GM18909 (cell line): ENCODE measurements at regions not wholly inside any gene's neighbourhood (a gene's known extent, or its start where the extent isn't known, plus 50 kb on each side); places are given as distances from the start of the nearest gene placed in this dataset.

ENCODE experiments used
- ATAC-seq: cut with Tn5 transposase; IDR thresholded peaks from one replicate; pipeline ENCODE4 v1.9.1; 2021; ENCODE audit warnings: mild to moderate bottlenecking; ENCODE audit not compliant: unreplicated experiment, poor library complexity

DNA sequence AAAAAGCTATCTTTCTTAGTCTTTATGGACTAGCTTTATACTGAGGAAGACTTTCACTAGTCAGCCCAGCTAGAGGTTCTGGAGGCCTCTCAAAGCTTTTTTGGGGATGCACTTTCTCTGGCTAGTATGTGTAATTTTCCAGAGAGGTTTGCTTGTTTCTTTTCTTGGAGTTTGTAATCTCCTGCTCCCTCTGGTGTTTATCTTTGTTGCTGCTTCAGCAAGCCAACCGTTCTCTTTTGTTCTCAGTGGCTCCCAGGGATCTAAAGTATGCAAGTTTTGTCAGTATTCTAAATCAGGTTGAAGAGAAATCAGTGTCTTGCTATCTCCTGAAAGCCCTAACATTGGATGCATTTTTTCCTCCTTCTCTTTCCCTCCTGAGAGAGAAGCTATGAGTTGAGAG is 121.1 kb upstream of the MYO16 start:
- ATAC-seq = no peak

DNA sequence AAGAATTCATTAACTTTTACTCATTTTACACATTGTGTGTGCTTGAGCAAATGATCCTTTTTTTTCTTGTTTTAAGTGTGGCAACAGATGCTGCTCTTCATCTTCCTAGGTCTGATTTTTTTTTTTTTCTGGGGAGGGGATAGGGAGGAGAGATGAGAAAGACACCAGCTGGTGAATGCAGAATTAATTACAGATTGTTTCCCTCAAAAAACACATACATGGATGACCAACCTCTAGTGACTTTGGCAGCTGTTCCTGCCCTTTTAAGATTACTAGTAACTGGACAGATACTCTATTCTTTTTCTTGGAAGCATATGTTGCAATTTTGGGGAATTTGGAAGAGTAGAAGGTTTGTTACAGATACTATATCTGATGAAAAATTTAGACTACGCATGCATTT is 103.6 kb upstream of the MYO16 start:
- ATAC-seq = no peak

DNA sequence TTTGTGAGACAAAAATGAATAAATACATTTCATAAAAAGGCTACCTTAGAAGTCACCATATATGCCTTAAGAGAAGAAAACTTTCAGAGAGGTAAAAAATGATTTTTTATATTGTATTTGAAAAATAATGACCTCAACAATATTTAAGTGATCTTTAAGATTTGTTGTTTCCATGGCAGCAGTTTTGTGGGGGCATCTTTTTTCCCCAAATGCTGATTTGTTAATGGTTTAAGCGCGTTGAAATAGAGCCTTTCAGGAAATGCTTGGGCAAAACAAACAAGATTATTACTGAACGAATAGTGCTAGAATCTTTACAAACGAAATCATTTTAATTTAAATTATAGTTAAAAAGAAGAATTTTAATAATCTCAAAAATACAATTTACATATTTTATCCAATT is 103.1 kb upstream of the MYO16 start:
- ATAC-seq = no peak

DNA sequence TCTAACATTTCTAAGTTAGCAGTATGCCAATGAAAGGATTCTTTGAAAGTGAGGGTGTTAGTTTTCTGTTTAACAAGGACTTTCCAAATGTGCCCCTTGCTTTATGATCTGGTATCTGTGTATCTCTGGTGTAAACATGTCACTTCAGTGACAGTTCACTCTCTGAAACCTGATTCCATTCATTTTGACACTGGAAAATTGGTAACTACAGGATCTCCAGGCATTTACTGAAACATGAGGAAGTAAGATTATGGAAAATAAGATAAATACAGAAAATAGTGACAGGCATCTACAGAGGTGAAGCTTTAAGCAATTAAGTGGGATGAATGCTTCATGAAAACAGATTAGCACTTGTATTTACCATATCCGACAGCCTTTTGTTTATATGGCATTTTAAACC is 101.6 kb upstream of the MYO16 start:
- ATAC-seq = no peak

GRCh38 chr13:108528303-108528702 is 101.1 kb upstream of the MYO16 start:
- no peak for ATAC-seq

GRCh38 chr13:108533842-108534241 is 95.6 kb upstream of the MYO16 start:
- no peak for ATAC-seq

DNA sequence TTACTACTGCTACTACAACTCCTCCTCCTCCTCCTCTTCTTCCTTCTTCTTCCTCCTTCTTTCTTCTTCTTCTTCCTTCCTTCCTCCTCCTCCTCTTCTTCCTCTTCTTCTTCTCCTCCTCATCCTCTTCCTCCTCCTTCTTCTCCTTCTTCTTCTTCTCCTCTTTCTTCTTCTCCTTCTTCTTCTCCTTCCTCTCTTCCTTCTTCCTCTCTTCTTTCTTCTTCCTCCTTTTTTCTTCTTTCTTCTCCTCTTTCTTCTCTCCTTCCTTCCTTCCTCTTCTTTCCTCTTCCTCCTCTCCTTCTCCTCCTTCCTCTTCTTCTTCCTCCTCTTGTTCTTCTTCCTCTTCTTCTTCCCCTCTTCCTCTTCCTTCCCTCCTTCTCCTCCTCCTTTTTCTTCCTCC is 94.7 kb upstream of the MYO16 start:
- no peak for ATAC-seq

GRCh38 chr13:108549934-108550333 is 79.5 kb upstream of the MYO16 start:
- ATAC-seq = no peak

DNA sequence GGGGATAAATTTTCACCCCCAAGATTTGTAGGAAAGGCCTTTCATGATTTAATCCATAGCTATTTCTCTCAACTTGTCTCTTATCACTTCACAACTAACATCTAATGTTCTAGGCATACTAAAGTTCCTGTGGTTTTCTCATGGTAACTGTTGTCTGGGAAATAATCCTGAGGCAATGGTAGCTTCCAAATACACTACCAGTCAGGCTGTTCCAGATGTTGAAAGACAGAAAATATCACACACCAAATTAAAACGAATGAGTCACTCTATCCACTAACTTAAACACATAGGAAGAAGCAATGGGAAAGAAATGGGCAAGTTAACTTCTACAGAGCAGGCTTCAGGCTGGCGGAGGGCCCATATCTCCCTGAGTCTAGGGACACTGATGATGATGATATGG is 77.7 kb upstream of the MYO16 start:
- no peak for ATAC-seq

- no peak for ATAC-seq
These were observed 70.9 kb upstream of the MYO16 start for GRCh38 chr13:108558489-108558888.

DNA sequence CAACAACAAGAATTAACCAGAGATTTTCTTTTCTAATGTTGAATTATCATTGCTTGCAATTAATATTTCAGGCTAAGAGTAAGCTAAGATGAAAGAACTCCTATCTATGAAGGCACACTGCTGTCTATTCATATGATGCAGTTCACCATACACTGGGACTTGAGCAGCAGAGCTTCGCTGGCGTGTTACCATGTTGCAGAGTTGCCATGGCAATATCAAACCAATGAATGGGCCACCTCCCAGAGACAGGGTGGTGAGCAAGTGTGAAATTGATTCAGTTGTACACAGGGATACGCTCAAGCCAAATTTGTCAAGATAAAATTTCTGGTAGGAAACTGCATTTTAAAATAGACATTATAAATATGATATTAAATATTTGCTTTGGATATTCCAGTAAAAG is 69.3 kb upstream of the MYO16 start:
- no peak for ATAC-seq

DNA sequence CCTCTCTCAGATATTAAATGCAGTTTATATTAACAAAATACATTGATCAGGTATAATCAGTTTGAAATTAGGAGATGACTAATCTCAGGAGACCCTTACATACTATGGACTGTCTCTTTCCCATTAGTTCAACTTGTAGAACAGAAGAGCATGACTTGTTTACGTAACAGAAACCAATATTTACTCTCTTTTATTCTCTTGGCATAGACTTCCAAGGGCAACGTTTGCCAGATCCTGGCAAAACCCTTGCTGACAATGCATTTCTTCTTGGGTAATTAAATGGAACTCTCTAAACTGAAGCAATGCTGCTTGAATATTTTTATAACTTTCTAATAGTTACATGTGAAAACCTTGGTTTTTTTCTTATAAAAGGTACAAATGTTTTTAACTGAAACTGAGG is 68.3 kb upstream of the MYO16 start:
- no peak for ATAC-seq

- no peak for ATAC-seq
These were observed 62.8 kb upstream of the MYO16 start for GRCh38 chr13:108566413-108567170.

DNA sequence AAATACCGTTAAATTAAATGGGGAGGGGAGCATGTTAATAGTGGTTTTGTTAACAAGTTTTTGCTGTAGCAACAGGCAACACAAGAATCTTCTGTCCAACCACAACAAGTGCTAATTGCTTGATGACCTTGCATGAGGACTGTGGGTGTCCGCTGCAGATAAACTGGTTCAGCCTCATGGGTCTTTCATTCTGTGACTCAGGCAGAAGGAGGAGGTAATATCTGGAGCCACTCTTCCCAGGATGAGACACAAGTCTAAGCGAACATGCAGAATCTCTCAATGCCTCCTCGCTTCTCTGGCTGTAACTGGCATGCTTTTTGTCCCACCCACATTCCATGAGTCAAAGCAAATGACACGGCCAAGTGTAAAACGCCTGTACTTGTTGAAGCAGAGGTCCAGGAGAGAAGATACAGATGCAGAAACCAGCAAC is 56.6 kb upstream of the MYO16 start:
- ATAC-seq = no peak

DNA sequence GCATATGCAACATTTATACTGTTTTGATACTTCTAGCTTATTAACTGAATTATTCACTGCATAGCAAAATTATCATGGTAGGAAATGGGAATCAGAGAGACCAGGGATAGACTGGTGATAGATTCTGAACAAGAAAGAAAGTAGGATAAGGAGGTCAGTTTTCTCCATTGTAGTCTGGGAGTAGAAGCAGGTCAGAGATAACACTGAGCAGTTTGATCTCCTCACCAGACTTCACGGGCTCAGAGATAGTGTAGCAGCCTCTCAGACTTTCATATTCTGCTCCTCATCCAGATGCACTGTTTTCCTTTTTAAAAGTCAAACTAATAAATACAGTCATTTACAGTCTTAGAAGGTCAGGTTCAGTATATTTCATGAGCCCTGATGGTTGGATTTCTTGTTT is 56.0 kb upstream of the MYO16 start:
- ATAC-seq = no peak

GRCh38 chr13:108574856-108575255 is 54.6 kb upstream of the MYO16 start:
- ATAC-seq = no peak

GRCh38 chr13:108575430-108575829 is 54.0 kb upstream of the MYO16 start:
- ATAC-seq = peak; percentile 59
